B cell (primary cell): ENCODE measurements at regions not wholly inside any gene's neighbourhood (a gene's known extent, or its start where the extent isn't known, plus 50 kb on each side); places are given as distances from the start of the nearest gene placed in this dataset.

Experiments used
- EZH2 ChIP-seq: IDR thresholded peaks from 2 replicates; pipeline ENCODE4 v1.6.1; 2012; ENCODE audit warnings: borderline replicate concordance, low read depth, mild to moderate bottlenecking, moderate library complexity, low read length; ENCODE audit not compliant: insufficient read depth, poor library complexity, severe bottlenecking
- TF ChIP-seq, protein P1 (sequence below): fragments of 200-600 bp; IDR thresholded peaks from one replicate; pipeline ENCODE4 v1.8.0; 2022; ENCODE audit warnings: antibody characterized with exemption, mild to moderate bottlenecking

DNA sequence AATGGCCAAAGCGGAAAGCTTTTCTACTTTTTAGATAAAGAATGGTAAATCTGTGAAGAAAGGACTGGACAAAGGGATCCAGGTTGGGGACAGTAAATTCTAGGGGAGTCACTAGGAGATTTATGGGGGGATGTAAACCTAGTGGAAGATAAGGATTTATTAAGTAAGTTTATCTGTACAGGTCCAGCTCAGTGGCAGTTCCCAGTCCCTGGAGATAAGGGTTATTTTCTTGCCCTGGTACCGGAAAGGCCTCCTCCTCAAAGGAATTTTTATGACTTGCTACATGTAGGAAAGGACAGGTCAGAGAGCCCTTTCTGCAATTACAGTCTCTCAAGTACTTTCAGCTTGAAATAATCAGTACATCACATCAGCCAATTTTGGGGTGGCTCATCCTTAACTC is 72.6 kb upstream of the BICD1 start:
- no peak for TF ChIP-seq EZH2
- TF ChIP-seq, protein P1, sequence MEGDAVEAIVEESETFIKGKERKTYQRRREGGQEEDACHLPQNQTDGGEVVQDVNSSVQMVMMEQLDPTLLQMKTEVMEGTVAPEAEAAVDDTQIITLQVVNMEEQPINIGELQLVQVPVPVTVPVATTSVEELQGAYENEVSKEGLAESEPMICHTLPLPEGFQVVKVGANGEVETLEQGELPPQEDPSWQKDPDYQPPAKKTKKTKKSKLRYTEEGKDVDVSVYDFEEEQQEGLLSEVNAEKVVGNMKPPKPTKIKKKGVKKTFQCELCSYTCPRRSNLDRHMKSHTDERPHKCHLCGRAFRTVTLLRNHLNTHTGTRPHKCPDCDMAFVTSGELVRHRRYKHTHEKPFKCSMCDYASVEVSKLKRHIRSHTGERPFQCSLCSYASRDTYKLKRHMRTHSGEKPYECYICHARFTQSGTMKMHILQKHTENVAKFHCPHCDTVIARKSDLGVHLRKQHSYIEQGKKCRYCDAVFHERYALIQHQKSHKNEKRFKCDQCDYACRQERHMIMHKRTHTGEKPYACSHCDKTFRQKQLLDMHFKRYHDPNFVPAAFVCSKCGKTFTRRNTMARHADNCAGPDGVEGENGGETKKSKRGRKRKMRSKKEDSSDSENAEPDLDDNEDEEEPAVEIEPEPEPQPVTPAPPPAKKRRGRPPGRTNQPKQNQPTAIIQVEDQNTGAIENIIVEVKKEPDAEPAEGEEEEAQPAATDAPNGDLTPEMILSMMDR, result no peak
